Mammary epithelial cell (primary cell): ENCODE measurements at regions not wholly inside any gene's neighbourhood (a gene's known extent, or its start where the extent isn't known, plus 50 kb on each side); places are given as distances from the start of the nearest gene placed in this dataset.

Experiments
- EZH2 ChIP-seq: IDR thresholded peaks from 2 replicates; pipeline ENCODE4 v1.6.1; 2012; ENCODE audit warnings: low read length, inconsistent platforms, borderline replicate concordance
- TF ChIP-seq, protein P1 (sequence below), 2 donors: IDR thresholded peaks in 1 of 2; conservative IDR thresholded peaks in 1 of 2; 2 replicates each; pipeline ENCODE4 v1.5.1; 2011 to 2012; ENCODE audit warnings: inconsistent platforms in 2 of 2, low read length in 2 of 2, mild to moderate bottlenecking in 2 of 2, control low read depth in 1 of 2, low read depth in 1 of 2; ENCODE audit not compliant: insufficient read depth in 1 of 2; ENCODE audit errors: extremely low read depth in 1 of 2

DNA sequence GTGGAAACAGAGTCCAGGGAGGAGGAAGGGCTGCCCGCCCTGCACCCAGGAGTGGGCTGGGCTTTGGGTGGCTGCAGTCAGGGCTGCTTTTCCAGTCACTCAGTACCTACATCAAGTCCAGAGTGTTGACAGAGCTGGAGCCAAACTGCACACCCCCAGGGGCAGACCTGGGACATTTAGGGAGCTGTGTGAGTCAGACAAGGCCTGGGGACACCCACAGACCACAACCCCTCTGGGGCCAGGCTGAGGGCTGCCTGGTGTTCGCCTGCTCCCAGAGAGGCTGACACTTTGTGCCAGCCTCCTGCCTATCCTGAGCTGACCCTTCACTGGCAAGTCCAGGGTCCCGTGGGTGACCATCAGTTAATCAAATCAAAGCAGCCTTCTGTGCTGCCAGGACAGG is 240.0 kb downstream of the BCOR start:
- TF ChIP-seq, protein P1, sequence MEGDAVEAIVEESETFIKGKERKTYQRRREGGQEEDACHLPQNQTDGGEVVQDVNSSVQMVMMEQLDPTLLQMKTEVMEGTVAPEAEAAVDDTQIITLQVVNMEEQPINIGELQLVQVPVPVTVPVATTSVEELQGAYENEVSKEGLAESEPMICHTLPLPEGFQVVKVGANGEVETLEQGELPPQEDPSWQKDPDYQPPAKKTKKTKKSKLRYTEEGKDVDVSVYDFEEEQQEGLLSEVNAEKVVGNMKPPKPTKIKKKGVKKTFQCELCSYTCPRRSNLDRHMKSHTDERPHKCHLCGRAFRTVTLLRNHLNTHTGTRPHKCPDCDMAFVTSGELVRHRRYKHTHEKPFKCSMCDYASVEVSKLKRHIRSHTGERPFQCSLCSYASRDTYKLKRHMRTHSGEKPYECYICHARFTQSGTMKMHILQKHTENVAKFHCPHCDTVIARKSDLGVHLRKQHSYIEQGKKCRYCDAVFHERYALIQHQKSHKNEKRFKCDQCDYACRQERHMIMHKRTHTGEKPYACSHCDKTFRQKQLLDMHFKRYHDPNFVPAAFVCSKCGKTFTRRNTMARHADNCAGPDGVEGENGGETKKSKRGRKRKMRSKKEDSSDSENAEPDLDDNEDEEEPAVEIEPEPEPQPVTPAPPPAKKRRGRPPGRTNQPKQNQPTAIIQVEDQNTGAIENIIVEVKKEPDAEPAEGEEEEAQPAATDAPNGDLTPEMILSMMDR (conservative IDR thresholded peaks at IDR 0.05 in 1 of 2, IDR thresholded peaks at IDR 0.05 in 1 of 2; ENCODE audit: extremely low read depth in 1 of 2, insufficient read depth in 1 of 2, low read depth in 1 of 2, low read length in 2 of 2), result no peak
- TF ChIP-seq EZH2, result no peak
